ENCODE measurements at regions not wholly inside any gene's neighbourhood (a gene's known extent, or its start where the extent isn't known, plus 50 kb on each side); places are given as distances from the start of the nearest gene placed in this dataset.
A peak's percentile ranks its signal among the peaks of the same experiment; 100 is the strongest.

DNA sequence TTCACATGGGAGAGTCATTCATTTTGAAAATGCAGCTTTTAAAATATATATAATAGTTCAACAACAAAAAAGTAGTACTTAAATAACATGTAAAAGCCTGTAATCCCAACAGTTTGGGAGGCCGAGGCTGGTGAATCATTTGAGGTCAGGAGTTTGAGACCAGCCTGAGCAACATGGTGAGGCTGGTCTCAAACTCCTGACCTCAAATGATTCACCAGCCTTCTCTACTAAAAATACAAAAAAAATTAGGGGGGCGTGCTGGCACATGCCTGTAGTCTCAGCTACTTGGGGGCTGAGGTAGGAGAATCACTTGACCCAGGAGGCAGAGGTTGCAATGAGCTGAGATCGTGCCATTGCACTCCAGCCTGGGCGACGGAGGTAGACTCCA lies 256.3 kb upstream of the RGS6 start:
- TF ChIP-seq, protein P1, sequence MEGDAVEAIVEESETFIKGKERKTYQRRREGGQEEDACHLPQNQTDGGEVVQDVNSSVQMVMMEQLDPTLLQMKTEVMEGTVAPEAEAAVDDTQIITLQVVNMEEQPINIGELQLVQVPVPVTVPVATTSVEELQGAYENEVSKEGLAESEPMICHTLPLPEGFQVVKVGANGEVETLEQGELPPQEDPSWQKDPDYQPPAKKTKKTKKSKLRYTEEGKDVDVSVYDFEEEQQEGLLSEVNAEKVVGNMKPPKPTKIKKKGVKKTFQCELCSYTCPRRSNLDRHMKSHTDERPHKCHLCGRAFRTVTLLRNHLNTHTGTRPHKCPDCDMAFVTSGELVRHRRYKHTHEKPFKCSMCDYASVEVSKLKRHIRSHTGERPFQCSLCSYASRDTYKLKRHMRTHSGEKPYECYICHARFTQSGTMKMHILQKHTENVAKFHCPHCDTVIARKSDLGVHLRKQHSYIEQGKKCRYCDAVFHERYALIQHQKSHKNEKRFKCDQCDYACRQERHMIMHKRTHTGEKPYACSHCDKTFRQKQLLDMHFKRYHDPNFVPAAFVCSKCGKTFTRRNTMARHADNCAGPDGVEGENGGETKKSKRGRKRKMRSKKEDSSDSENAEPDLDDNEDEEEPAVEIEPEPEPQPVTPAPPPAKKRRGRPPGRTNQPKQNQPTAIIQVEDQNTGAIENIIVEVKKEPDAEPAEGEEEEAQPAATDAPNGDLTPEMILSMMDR (IDR thresholded peaks at IDR 0.05) = no peak
- ATAC-seq = no peak
- Histone ChIP-seq H3K4me3 (no peak overlapping the region), H3K36me3 (peaks cover 31% of the 10 kb centered on the region), H3K9me3 (peaks cover 5% of the 10 kb centered on the region), H3K27ac (no peak overlapping the region), H3K27me3 (ENCODE audit: low read depth) (no peaks in the 10 kb centered on the region), H3K4me1 (no peaks in the 10 kb centered on the region)
- DNase-seq = no peak
- intact Hi-C loops (cut with DNase I) = no loop called here

DNA sequence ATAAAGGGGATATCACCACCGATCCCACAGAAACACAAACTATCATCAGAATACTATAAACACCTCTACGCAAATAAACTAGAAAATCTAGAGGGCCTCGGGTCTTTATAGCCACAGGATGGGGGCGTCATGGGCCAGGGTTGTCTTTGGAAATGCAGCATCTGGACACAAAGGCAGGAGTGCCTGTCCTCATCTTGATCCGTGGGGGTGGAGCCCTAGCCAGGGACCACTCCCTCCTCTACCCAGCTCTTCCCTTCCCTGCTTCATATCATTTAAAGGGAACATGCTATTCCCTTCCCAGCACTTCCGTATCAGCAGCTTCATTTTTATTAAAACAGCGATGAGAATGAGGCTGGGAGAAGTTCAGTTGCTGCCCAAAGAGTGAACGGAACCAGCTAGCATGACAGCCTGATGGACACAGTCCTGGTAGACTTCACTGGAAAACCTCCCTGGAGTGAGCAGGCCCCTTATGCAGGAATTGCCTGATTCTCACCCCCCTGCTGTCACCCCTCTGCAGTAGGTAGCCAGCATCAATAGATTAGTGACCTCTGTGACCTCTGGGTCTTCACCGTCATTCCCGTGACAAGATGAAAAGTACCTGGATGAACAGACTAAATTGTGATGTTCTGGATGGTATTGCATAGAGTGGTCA lies 251.4 kb upstream of the RGS6 start:
- Histone ChIP-seq H3K36me3 (peaks cover 18% of the 10 kb centered on the region), H3K4me1 (no peaks in the 10 kb centered on the region), H3K9me3 (peaks cover 5% of the 10 kb centered on the region), H3K27me3 (ENCODE audit: low read depth) (no peaks in the 10 kb centered on the region), H3K4me3 (no peak overlapping the region), H3K27ac (no peak overlapping the region)
- DNase-seq (no peak), ATAC-seq (no peak)
- intact Hi-C loops (cut with DNase I) = no loop called here
- TF ChIP-seq, protein P1 (IDR thresholded peaks at IDR 0.05) = no peak

- H3K36me3 ChIP-seq = peaks cover 23% of the 10 kb centered on the region
- ATAC-seq (no peak), DNase-seq (no peak)
- H3K4me3 ChIP-seq = no peak overlapping the region
- intact Hi-C loops (cut with DNase I) = no loop called here
- no peak overlapping the region for H3K27ac ChIP-seq
- no peaks in the 10 kb centered on the region for H3K27me3 ChIP-seq (ENCODE audit: low read depth)
- TF ChIP-seq, protein P1 (IDR thresholded peaks at IDR 0.05) = no peak
- H3K4me1 ChIP-seq = no peaks in the 10 kb centered on the region
- H3K9me3 ChIP-seq = peaks cover 5% of the 10 kb centered on the region
Observed at GRCh38 chr14:71682337-71682736, 249.9 kb upstream of the RGS6 start.

DNA sequence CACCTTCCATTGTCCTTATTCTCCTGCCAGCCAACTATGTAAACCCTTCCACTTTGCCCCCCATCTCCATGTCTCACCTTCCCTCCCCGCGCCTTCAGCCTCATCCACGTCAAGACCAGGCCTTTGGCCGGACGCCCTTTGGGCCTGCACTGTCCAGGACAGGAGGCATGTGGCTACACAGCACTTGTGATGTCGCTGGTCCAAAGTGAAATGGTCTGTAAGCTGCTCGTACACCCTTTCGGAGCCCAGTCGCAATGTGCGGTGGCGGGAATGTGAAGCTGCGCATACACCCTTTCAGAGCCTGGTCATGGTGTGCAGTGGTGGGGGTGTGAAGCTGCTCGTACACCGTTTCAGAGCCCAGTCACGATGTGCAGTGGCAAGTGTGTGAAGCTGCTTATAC lies 247.9 kb upstream of the RGS6 start:
- intact Hi-C loops (cut with DNase I) = no loop called here
- no peak overlapping the region for H3K27ac ChIP-seq
- no peaks in the 10 kb centered on the region for H3K27me3 ChIP-seq (ENCODE audit: low read depth)
- no peak for ATAC-seq
- no peak for DNase-seq
- no peaks in the 10 kb centered on the region for H3K4me1 ChIP-seq
- peaks cover 26% of the 10 kb centered on the region for H3K36me3 ChIP-seq
- H3K4me3 ChIP-seq = no peak overlapping the region
- TF ChIP-seq, protein P1 (IDR thresholded peaks at IDR 0.05) = no peak
- no peaks in the 10 kb centered on the region for H3K9me3 ChIP-seq

GRCh38 chr14:71686677-71687076 lies 245.6 kb upstream of the RGS6 start:
- H3K4me1 ChIP-seq = no peaks in the 10 kb centered on the region
- TF ChIP-seq, protein P1 (IDR thresholded peaks at IDR 0.05) = no peak
- intact Hi-C loops (cut with DNase I) = no loop called here
- no peak for DNase-seq
- peak in 1 of 2 donors; percentile 17 for ATAC-seq
- H3K4me3 ChIP-seq = no peak overlapping the region
- H3K36me3 ChIP-seq = peaks cover 26% of the 10 kb centered on the region
- no peaks in the 10 kb centered on the region for H3K9me3 ChIP-seq
- no peaks in the 10 kb centered on the region for H3K27me3 ChIP-seq (ENCODE audit: low read depth)
- no peak overlapping the region for H3K27ac ChIP-seq
